ENCODE measurements at regions not wholly inside any gene's neighbourhood (a gene's known extent, or its start where the extent isn't known, plus 50 kb on each side); places are given as distances from the start of the nearest gene placed in this dataset.
"Not testable (repeated sequence)": the region's sequence is repeated elsewhere in the genome, so short reads cannot be mapped to it uniquely, and the experiment has no call there.

DNA sequence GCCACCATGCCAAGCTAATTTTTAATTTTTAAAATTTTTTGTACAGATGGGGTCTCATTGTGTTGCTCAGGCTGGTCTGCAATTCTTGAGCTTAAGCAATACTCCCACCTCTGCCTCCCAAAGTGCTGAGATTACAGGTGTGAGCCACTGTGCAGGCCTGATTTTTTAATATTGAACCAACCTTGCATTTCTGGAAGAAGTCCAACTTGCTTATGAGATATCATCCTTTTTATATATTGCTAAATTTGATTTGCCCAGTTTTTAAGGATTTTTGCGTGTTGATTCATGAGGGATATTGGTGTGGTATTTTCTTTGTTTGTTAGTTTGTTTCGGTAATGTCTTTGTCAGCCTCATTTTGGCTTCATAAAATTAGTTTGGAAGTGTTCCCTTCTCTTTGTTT is 196.4 kb downstream of the SEC14L1 start:
- H2AFZ ChIP-seq (ENCODE audit: low read length), result no peak overlapping the region

GRCh38 chr17:77341069-77341541 is 200.3 kb downstream of the SEC14L1 start:
- no peaks in the 10 kb centered on the region for H3K27me3 ChIP-seq (ENCODE audit: insufficient read depth, low read length)
- no peaks in the 10 kb centered on the region for H3K9me3 ChIP-seq (ENCODE audit: low read depth, low read length)
- H3K4me3 ChIP-seq (ENCODE audit: insufficient read depth, low read length), result no peak overlapping the region
- H3K79me2 ChIP-seq (ENCODE audit: insufficient read depth, low read length), result peaks cover 94% of the 10 kb centered on the region
- H3K4me2 ChIP-seq (ENCODE audit: insufficient read depth, low read length), result no peak overlapping the region
- H4K20me1 ChIP-seq (ENCODE audit: insufficient read depth, low read length), result peaks cover 55% of the 10 kb centered on the region
- H3K27ac ChIP-seq (ENCODE audit: low read depth, low read length), result no peak overlapping the region
- TF ChIP-seq, protein P1, sequence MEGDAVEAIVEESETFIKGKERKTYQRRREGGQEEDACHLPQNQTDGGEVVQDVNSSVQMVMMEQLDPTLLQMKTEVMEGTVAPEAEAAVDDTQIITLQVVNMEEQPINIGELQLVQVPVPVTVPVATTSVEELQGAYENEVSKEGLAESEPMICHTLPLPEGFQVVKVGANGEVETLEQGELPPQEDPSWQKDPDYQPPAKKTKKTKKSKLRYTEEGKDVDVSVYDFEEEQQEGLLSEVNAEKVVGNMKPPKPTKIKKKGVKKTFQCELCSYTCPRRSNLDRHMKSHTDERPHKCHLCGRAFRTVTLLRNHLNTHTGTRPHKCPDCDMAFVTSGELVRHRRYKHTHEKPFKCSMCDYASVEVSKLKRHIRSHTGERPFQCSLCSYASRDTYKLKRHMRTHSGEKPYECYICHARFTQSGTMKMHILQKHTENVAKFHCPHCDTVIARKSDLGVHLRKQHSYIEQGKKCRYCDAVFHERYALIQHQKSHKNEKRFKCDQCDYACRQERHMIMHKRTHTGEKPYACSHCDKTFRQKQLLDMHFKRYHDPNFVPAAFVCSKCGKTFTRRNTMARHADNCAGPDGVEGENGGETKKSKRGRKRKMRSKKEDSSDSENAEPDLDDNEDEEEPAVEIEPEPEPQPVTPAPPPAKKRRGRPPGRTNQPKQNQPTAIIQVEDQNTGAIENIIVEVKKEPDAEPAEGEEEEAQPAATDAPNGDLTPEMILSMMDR (IDR thresholded peaks at IDR 0.05; ENCODE audit: extremely low read depth, low read depth, low read length), result no peak
- H3K4me1 ChIP-seq (ENCODE audit: insufficient read depth, low read length), result peaks cover 17% of the 10 kb centered on the region
- no peak overlapping the region for H2AFZ ChIP-seq (ENCODE audit: low read length)
- H3K36me3 ChIP-seq (ENCODE audit: insufficient read depth, low read length), result peaks cover 18% of the 10 kb centered on the region
- no peak for DNase-seq (ENCODE audit: insufficient read length, low spot score, missing footprints)

More for the DNA sequence above, 196.4 kb downstream of the SEC14L1 start:
- Histone ChIP-seq H3K4me2 (ENCODE audit: insufficient read depth, low read length) (no peak overlapping the region), H3K9me3 (ENCODE audit: low read depth, low read length) (peaks cover 5% of the 10 kb centered on the region), H3K79me2 (ENCODE audit: insufficient read depth, low read length) (peaks cover 86% of the 10 kb centered on the region), H4K20me1 (ENCODE audit: insufficient read depth, low read length) (peaks cover 35% of the 10 kb centered on the region), H3K4me1 (ENCODE audit: insufficient read depth, low read length) (peaks cover 13% of the 10 kb centered on the region), H3K27ac (ENCODE audit: low read depth, low read length) (no peak overlapping the region), H3K27me3 (ENCODE audit: insufficient read depth, low read length) (no peaks in the 10 kb centered on the region), H3K36me3 (ENCODE audit: insufficient read depth, low read length) (peaks cover 23% of the 10 kb centered on the region), H3K4me3 (ENCODE audit: insufficient read depth, low read length) (no peak overlapping the region)
- DNase-seq (ENCODE audit: insufficient read length, low spot score, missing footprints), result no peak
- TF ChIP-seq, protein P1 (IDR thresholded peaks at IDR 0.05; ENCODE audit: extremely low read depth, low read depth, low read length), result no peak

GRCh38 chr17:77342656-77342990 is 201.9 kb downstream of the SEC14L1 start:
- not testable (repeated sequence) for H3K9me3 ChIP-seq (ENCODE audit: low read depth, low read length); H3K27me3 ChIP-seq (ENCODE audit: insufficient read depth, low read length); H3K4me2 ChIP-seq (ENCODE audit: insufficient read depth, low read length); DNase-seq (ENCODE audit: insufficient read length, low spot score, missing footprints); H3K27ac ChIP-seq (ENCODE audit: low read depth, low read length); H2AFZ ChIP-seq (ENCODE audit: low read length); H3K4me3 ChIP-seq (ENCODE audit: insufficient read depth, low read length)
- H4K20me1 ChIP-seq (ENCODE audit: insufficient read depth, low read length), result peaks cover 54% of the 10 kb centered on the region
- H3K36me3 ChIP-seq (ENCODE audit: insufficient read depth, low read length), result peaks cover 15% of the 10 kb centered on the region
- H3K4me1 ChIP-seq (ENCODE audit: insufficient read depth, low read length), result peaks cover 17% of the 10 kb centered on the region
- peaks cover 92% of the 10 kb centered on the region for H3K79me2 ChIP-seq (ENCODE audit: insufficient read depth, low read length)

- peaks cover 54% of the 10 kb centered on the region for H4K20me1 ChIP-seq (ENCODE audit: insufficient read depth, low read length)
- H3K4me2 ChIP-seq (ENCODE audit: insufficient read depth, low read length), result no peak overlapping the region
- H3K79me2 ChIP-seq (ENCODE audit: insufficient read depth, low read length), result peaks cover 90% of the 10 kb centered on the region
- H3K9me3 ChIP-seq (ENCODE audit: low read depth, low read length), result no peaks in the 10 kb centered on the region
- H3K4me3 ChIP-seq (ENCODE audit: insufficient read depth, low read length), result no peak overlapping the region
- no peak overlapping the region for H3K27ac ChIP-seq (ENCODE audit: low read depth, low read length)
- TF ChIP-seq, protein P1 (IDR thresholded peaks at IDR 0.05; ENCODE audit: extremely low read depth, low read depth, low read length), result no peak
- peaks cover 15% of the 10 kb centered on the region for H3K36me3 ChIP-seq (ENCODE audit: insufficient read depth, low read length)
- H3K27me3 ChIP-seq (ENCODE audit: insufficient read depth, low read length), result no peaks in the 10 kb centered on the region
- H2AFZ ChIP-seq (ENCODE audit: low read length), result no peak overlapping the region
- peak; percentile 2 for DNase-seq (ENCODE audit: insufficient read length, low spot score, missing footprints)
- H3K4me1 ChIP-seq (ENCODE audit: insufficient read depth, low read length), result peaks cover 17% of the 10 kb centered on the region
These were observed 202.4 kb downstream of the SEC14L1 start for GRCh38 chr17:77343031-77343800.
